Stimulated activated naive CD8-positive, alpha-beta T cell treated with anti-CD3 and anti-CD28 coated beads, Interleukin-15, Interleukin-2, amounts not matched to agents 100 U/mL and 50 U/mL, for 24 hours (primary cell): ENCODE measurements at regions not wholly inside any gene's neighbourhood (a gene's known extent, or its start where the extent isn't known, plus 50 kb on each side); places are given as distances from the start of the nearest gene placed in this dataset.
"Not testable (repeated sequence)": the region's sequence is repeated elsewhere in the genome, so short reads cannot be mapped to it uniquely, and the experiment has no call there.

Experiments used
- ATAC-seq: fragments of 150-1000 bp; cut with Tn5 transposase; one replicate; pipeline ENCODE4 v1.10.0; 2021
- DNase-seq: peaks from one replicate; pipeline ENCODE4 v3.0.0; 2021

GRCh38 chr14:105678057-105678456, 151.7 kb downstream of the TMEM121 start:
- not testable (repeated sequence) for DNase-seq, ATAC-seq

DNA sequence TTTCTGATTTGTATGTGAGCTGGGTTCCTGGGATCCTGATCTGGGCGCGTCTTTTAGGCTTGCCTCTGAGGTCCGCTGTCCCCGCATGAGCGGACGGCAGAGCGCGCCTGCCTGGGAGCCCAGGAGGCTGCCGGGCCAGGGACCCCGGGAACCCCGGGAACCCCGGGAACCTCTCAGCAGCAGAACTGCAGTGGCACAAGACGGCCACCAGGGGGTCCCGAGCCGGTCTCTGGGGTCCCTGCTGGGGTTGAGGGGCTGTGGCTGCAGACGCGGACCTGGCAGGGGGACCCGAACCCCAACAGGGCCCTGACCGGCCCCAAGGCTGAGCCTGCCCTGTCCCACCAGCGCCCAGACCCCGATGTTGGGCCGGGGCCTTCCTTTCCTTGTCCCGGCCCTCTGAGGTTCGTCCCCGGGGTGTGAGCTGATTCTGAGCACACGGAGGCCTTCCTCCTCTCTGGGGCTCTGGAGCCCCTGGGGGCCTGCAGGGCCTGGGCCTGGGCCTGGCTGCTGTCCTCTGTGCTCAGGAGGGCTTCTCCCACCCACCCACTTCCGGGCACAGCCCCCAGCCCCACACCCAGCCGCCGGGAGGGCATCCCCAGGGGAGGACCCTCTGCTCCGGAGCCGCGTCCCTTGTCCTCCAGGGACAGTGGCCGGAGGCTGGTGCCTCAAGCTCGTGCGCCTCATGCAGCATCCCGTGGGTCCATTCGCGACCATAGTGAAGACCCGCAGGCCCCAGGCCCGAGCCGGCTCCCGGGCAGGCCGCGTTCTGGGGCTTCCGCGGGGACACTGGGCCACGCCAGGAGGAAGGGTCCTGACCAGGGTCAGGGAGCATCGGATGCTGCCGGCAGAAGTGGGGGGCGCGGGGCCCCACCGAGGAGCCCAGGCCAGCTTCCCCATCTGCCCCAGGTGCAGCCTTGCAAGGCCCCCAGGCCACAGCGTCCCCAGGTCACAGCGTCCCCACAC, 152.9 kb downstream of the TMEM121 start:
- DNase-seq, ATAC-seq: not testable (repeated sequence)

- DNase-seq (peak; percentile 24), ATAC-seq (peak; percentile 61)
These were observed 153.8 kb downstream of the TMEM121 start for GRCh38 chr14:105679959-105680735.

DNA sequence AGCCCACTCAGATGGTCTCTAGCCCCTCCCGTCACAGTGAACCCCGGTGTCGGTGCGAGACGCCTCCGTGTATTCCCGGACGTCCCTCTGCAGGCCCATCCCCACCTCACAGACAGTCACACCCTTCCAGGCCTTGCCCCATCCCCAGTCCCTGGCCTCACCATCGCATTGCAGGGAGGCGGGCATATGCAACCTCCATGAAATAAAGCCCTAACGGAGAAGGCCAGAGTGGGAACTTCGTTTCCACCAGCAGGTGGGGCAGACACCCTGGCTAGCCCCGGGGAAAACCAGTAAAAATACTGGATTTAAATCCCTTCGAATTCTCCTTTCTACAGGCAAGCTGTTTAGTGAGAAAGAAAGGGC, 154.3 kb downstream of the TMEM121 start:
- ATAC-seq, DNase-seq: not testable (repeated sequence)

GRCh38 chr14:105681606-105682185, 155.3 kb downstream of the TMEM121 start:
- not testable (repeated sequence) for DNase-seq, ATAC-seq

- ATAC-seq: not testable (repeated sequence)
These were observed 156.1 kb downstream of the TMEM121 start for GRCh38 chr14:105682442-105682841.

DNA sequence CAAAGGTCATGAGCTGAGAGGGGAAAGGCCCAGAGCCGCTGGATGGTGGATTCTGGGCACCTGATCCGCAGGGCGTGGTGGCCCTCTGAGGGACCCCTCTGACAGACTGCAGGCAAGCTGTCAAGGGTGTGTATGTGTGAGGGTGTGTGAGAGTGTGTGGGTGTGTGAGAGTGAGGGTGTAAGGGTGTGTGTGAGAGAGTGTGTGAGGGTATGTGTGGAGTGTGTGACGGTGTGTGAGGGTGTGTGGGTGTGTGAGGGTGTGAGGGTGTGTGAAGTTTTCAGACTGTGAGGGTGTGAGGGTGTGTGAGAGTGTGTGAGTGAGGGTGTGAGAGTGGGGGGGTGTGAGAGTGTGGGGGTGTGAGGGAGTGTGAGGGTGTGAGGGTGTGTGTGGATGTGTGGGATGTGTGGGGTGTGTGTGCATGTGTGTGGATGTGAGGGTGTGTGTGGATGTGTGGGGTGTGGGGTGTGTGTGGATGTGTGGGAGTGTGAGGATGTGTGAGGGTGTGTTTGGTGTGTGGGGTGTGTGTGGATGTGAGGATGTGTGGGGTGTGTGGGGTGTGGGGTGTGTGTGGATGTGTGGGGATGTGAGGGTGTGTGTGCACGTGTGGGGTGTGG, 156.7 kb downstream of the TMEM121 start:
- no peak for ATAC-seq
- DNase-seq: no peak

More at GRCh38 chr14:105682442-105682841, 156.1 kb downstream of the TMEM121 start:
- DNase-seq: not testable (repeated sequence)

DNA sequence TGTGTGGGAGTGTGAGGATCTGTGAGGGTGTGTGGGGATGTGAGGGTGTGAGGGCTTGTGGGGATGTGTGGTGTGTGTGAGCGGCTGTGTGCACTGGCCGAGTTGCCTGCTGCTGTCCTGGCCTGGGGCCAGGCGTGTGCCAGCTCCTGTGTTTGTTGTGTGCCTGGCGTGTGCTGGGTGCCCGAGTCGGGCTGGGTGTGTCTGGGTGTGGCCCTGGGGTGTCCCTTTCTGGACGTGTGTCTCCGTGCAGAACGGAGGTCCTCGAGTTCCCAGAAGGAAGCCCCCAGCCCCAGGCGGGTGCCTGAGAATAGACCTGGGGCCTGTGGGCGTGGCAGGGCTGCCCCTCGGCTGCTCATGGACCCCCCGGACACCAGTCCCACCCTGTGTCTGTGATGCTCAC, 157.7 kb downstream of the TMEM121 start:
- not testable (repeated sequence) for ATAC-seq

DNA sequence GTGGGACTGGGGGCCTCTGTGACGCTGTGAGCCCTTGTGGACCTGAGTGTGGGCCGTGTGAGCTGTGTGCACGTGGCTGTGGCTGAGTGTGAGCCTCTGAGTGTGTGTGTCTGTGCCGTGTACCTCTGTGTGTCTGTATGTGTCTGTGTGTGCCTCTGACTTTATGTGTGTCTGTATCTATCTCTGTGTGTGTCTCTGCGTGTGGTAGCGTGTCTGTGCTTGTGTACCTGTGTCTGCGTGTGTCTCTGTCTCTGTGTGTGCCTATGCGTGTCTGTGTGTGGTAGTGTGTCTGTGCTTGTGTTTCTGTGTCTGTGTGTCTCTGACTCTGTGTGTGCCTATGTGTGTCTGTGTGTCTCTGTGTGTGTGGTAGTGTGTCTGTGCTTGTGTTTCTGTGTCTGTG, 158.2 kb downstream of the TMEM121 start:
- not testable (repeated sequence) for DNase-seq, ATAC-seq

More for the DNA sequence above, 157.7 kb downstream of the TMEM121 start:
- not testable (repeated sequence) for DNase-seq

DNA sequence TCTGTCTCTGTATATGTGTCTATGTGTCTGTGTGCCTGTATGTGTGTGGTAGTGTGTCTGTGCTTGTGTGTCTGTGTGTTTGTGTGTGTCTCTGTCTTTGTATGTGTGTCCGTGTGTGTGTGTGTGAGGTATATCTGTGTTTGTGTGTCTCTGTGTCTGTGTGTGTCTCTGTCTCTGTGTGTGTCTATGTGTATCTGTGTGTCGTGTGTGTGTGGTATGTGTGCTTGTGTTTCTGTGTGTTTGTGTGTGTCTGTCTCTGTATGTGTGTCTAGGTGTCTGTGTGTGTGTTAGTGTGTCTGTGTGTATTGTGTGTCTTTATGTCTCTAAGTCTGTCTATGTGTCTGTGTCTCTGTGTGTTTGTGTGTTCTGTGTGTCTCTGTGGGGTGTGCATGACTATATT, 158.6 kb downstream of the TMEM121 start:
- no peak for ATAC-seq
- no peak for DNase-seq

- not testable (repeated sequence) for ATAC-seq, DNase-seq
These were observed 159.2 kb downstream of the TMEM121 start for GRCh38 chr14:105685605-105686004.

GRCh38 chr14:105686050-105686449, 159.7 kb downstream of the TMEM121 start:
- ATAC-seq, DNase-seq: not testable (repeated sequence)

GRCh38 chr14:105686462-105687170, 160.2 kb downstream of the TMEM121 start:
- DNase-seq, ATAC-seq: not testable (repeated sequence)

DNA sequence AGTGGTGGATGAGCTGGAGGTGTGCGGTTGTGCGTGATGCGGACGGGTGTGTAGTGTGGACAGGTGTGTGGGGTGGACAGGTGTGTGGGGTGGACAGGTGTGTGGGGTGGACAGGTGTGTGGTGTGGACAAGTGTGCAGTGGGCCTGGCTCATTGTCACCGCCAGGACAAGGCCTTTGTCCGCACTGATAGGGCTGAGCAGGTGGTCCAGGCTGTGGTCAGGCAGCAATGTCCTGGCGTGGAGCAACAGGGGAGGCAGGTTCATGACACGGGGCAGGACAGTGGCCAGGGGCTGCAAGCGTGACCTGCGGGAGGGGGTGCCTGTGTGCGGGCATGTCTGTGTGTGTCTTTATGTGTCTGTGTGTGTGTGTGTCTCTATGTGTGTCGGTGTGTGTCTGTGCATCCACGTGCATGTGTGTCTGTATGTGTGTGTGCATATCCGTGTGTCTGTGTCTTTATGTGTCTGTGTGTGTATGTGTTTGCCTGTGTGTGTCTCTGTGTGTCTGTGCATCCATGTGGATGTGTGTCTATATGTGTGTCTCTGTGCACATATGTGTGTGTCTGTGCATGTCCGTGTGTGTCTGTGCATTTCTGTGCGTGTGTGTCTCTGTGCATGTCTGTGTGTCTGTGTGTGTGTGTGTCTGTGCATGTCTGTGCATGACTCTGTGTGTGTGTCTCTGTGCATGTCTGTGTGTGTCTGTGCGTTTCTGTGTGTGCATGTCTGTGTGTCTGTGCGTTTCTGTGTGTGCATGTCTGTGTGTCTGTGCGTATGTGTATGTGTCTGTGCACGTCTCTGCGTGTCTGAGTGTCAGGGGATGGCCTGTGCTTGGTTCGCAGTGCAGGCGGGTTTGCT, 161.0 kb downstream of the TMEM121 start:
- DNase-seq, ATAC-seq: not testable (repeated sequence)

DNA sequence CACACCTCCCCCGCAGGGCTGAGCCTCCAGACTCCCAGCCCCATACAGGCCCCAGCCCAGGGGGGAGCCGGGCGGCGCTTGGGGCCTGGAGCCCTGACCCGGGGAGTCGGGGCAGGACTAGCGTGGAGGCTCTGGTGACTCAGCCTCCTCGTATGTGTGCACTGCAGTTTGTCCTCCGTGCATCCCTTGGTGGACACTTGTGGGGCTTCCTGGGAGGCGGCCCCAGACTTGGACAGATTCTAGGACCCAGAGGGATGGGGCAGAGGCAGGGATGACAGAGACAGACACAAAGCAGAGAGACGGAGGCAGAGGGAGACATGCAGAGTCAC, 161.6 kb downstream of the TMEM121 start:
- peak; percentile 13 for ATAC-seq
- DNase-seq: not testable (repeated sequence)

DNA sequence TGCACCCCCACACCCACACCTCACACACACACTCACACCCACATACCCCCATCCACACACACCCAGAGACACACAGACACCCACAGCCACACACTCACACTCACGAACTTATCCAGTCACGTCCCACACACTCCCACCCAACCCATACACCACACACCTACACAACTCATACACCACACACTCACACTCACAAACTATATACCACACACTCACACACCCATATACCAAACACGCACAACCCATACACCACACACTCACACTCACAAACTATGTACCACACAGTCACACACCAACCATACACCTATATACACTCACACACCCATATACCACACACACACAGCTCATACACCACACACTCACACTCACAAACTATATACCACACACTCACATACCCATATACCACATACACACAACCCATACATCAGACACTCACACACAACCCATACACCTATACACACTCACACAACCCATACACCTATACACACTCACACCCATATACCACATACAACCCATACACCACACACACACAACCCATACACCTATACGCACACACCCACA, 162.4 kb downstream of the TMEM121 start:
- not testable (repeated sequence) for DNase-seq, ATAC-seq

- ATAC-seq: no peak
- DNase-seq: no peak
These were observed 163.3 kb downstream of the TMEM121 start for GRCh38 chr14:105689722-105690121.

- DNase-seq (no peak), ATAC-seq (no peak)
These were observed 164.3 kb downstream of the TMEM121 start for GRCh38 chr14:105690671-105691070.

- ATAC-seq, DNase-seq: not testable (repeated sequence)
These were observed 165.1 kb downstream of the TMEM121 start for GRCh38 chr14:105691321-105692109.
